ENCODE measurements at regions not wholly inside any gene's neighbourhood (a gene's known extent, or its start where the extent isn't known, plus 50 kb on each side); places are given as distances from the start of the nearest gene placed in this dataset.

DNA sequence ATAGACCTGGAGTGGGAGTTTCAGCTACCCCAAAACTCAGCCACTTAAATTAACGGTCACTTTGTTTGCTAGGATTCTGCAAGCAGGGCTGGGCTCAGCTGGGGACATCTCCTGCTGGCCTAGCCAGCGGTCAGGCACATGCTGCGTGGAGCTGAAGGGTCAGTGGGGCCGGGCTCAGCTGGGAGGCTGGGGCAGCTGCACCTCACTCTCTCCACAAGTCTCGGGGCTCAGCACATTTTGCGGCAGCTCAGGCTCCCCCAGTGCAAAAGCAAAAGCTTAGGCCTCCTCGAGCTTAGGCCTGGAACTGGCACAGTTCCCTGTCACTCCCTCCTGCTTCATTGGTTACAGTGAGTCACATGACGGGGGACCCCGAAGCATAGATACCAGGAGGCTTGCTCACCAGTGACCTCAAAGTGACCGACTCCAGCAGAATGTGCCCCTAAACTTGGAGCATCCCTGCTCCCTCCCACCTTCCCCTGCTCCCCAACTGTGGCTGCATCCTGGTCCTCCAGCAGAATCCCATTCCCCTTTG lies 80.6 kb upstream of the CST7 start:
- TF ChIP-seq POLR2AphosphoS5 (IDR thresholded peaks at IDR 0.05) (no peak), POLR2A (IDR thresholded peaks at IDR 0.05) (no peak), CTCF (IDR thresholded peaks at IDR 0.05) (no peak), EP300 (IDR thresholded peaks at IDR 0.05) (no peak)

All from gastroesophageal sphincter (tissue), 3 donors.